Activated B cell treated with CpG ODN at 0.5 μM for 24 hours (primary cell): ENCODE measurements at regions not wholly inside any gene's neighbourhood (a gene's known extent, or its start where the extent isn't known, plus 50 kb on each side); places are given as distances from the start of the nearest gene placed in this dataset.

Experiments
- ATAC-seq: fragments of 200-7000 bp; cut with Tn5 transposase; one replicate; pipeline ENCODE4 v1.10.0; 2021; ENCODE audit warnings: low read depth, mild to moderate bottlenecking, moderate library complexity
- CTCF ChIA-PET: fragments of 350-600 bp; sonication (Branson Sonifier 250); formaldehyde crosslinking; loops from one replicate; lab custom pipeline; 2021; ENCODE audit warnings: antibody characterized with exemption; lab: Charles Lee
- POLR2A ChIA-PET: fragments of 350-600 bp; sonication (Branson Sonifier 250); formaldehyde crosslinking; loops from one replicate; lab custom pipeline; 2021; ENCODE audit warnings: antibody characterized with exemption; lab: Charles Lee
- DNase-seq: peaks from one replicate; pipeline ENCODE4 v3.0.0; 2022
- H3K27ac Mint-ChIP-seq: one replicate; pipeline ENCODE4 v1.8.0; 2020; ENCODE audit warnings: mixed read lengths
- H3K27me3 Mint-ChIP-seq: one replicate; pipeline ENCODE4 v1.8.0; 2021; ENCODE audit warnings: mixed read lengths
- H3K36me3 Mint-ChIP-seq: one replicate; pipeline ENCODE4 v1.8.0; 2021; ENCODE audit warnings: low read depth, mixed read lengths
- H3K4me1 Mint-ChIP-seq: one replicate; pipeline ENCODE4 v1.8.0; 2021; ENCODE audit warnings: mixed read lengths
- H3K4me3 Mint-ChIP-seq: one replicate; pipeline ENCODE4 v1.8.0; 2020; ENCODE audit warnings: mild to moderate bottlenecking, mixed read lengths
- H3K9me3 Mint-ChIP-seq: one replicate; pipeline ENCODE4 v1.8.0; 2020; ENCODE audit warnings: mixed read lengths
- CTCF ChIP-seq: fragments of 200-600 bp; IDR thresholded peaks from one replicate; pipeline ENCODE4 v1.8.0; 2022; ENCODE audit warnings: antibody characterized with exemption, mild to moderate bottlenecking
- intact Hi-C: fragments of 100-400 bp; cut with micrococcal nuclease; formaldehyde crosslinking; loops from one replicate; pipeline ENCODE4 v1.15.1; 2024

GRCh38 chr6:106803188-106803587, 171.3 kb downstream of the CD24 start:
- no peak for DNase-seq
- Mint-ChIP-seq H3K9me3 (peaks cover 9% of the 10 kb centered on the region), H3K36me3 (peaks cover 5% of the 10 kb centered on the region), H3K27ac (no peak overlapping the region), H3K4me1 (peaks cover 13% of the 10 kb centered on the region), H3K27me3 (no peaks in the 10 kb centered on the region), H3K4me3 (no peak overlapping the region)
- TF ChIP-seq CTCF = no peak
- no peak for ATAC-seq
- intact Hi-C loops = no loop called here
- ChIA-PET CTCF (no interaction called here), POLR2A (interaction anchor here (0.6 kb wide), 1 partner anchor 36 kb away, joined by 3 read pairs; no protein-coding TSS in a partner anchor)

GRCh38 chr6:106802139-106802538, 172.4 kb downstream of the CD24 start:
- H3K27me3 Mint-ChIP-seq = no peaks in the 10 kb centered on the region
- peaks cover 15% of the 10 kb centered on the region for H3K4me1 Mint-ChIP-seq
- DNase-seq (no peak), ATAC-seq (no peak)
- H3K4me3 Mint-ChIP-seq = no peak overlapping the region
- no peaks in the 10 kb centered on the region for H3K36me3 Mint-ChIP-seq
- H3K27ac Mint-ChIP-seq = no peak overlapping the region
- peaks cover 4% of the 10 kb centered on the region for H3K9me3 Mint-ChIP-seq
- CTCF ChIA-PET = no interaction called here
- intact Hi-C loops = no loop called here
- no peak for TF ChIP-seq CTCF
- POLR2A ChIA-PET = no interaction called here

- H3K36me3 Mint-ChIP-seq = no peaks in the 10 kb centered on the region
- no peak overlapping the region for H3K4me3 Mint-ChIP-seq
- DNase-seq (no peak), ATAC-seq (no peak)
- no peaks in the 10 kb centered on the region for H3K27me3 Mint-ChIP-seq
- intact Hi-C loops = no loop called here
- no peak overlapping the region for H3K27ac Mint-ChIP-seq
- H3K4me1 Mint-ChIP-seq = peaks cover 15% of the 10 kb centered on the region
- TF ChIP-seq CTCF = no peak
- ChIA-PET CTCF (no interaction called here), POLR2A (no interaction called here)
- H3K9me3 Mint-ChIP-seq = no peaks in the 10 kb centered on the region
These were observed 171.9 kb downstream of the QRSL1 start for GRCh38 chr6:106801256-106801655.

- POLR2A ChIA-PET = no interaction called here
- ATAC-seq (no peak), DNase-seq (no peak)
- intact Hi-C loops = no loop called here
- no peak overlapping the region for H3K4me3 Mint-ChIP-seq
- no peak overlapping the region for H3K27ac Mint-ChIP-seq
- H3K4me1 Mint-ChIP-seq = peaks cover 15% of the 10 kb centered on the region
- no peaks in the 10 kb centered on the region for H3K27me3 Mint-ChIP-seq
- H3K36me3 Mint-ChIP-seq = no peaks in the 10 kb centered on the region
- no peak for TF ChIP-seq CTCF
- CTCF ChIA-PET = no interaction called here
- peaks cover 2% of the 10 kb centered on the region for H3K9me3 Mint-ChIP-seq
These were observed 171.0 kb downstream of the QRSL1 start for GRCh38 chr6:106800379-106800778.

GRCh38 chr6:106799031-106799894, 169.9 kb downstream of the QRSL1 start:
- H3K4me1 Mint-ChIP-seq = peaks cover 15% of the 10 kb centered on the region
- ATAC-seq (peak; percentile 37), DNase-seq (no peak)
- H3K4me3 Mint-ChIP-seq = no peak overlapping the region
- H3K9me3 Mint-ChIP-seq = peaks cover 2% of the 10 kb centered on the region
- no peak for TF ChIP-seq CTCF
- H3K27ac Mint-ChIP-seq = no peak overlapping the region
- intact Hi-C loops = no loop called here
- H3K27me3 Mint-ChIP-seq = peaks cover 3% of the 10 kb centered on the region
- ChIA-PET POLR2A (interaction anchor here (0.8 kb wide), 1 partner anchor 11 kb away, joined by 3 read pairs; no protein-coding TSS in a partner anchor), CTCF (no interaction called here)
- H3K36me3 Mint-ChIP-seq = no peaks in the 10 kb centered on the region
